ENCODE measurements at regions not wholly inside any gene's neighbourhood (a gene's known extent, or its start where the extent isn't known, plus 50 kb on each side); places are given as distances from the start of the nearest gene placed in this dataset.

DNA sequence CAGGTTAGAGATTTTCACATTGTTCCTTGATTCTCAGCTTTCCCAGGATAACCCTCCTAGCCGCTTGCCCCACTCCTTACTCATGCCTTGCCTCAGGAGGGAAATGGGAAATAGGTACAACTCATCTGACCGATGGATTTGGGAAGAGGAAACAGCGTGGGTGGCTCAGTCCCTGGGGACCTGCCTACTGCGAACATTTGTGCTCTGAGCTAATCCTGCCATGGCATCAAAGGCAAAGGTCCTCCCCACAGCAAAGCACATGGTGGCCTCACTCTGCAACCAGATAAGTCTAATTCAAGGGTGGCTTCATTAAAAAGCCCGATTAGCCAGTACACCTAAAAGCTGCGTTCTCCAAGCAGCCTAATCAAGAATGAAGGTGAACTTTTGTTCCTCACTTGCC, 82.4 kb upstream of the ADRA1B start:
- TF ChIP-seq, protein P1, sequence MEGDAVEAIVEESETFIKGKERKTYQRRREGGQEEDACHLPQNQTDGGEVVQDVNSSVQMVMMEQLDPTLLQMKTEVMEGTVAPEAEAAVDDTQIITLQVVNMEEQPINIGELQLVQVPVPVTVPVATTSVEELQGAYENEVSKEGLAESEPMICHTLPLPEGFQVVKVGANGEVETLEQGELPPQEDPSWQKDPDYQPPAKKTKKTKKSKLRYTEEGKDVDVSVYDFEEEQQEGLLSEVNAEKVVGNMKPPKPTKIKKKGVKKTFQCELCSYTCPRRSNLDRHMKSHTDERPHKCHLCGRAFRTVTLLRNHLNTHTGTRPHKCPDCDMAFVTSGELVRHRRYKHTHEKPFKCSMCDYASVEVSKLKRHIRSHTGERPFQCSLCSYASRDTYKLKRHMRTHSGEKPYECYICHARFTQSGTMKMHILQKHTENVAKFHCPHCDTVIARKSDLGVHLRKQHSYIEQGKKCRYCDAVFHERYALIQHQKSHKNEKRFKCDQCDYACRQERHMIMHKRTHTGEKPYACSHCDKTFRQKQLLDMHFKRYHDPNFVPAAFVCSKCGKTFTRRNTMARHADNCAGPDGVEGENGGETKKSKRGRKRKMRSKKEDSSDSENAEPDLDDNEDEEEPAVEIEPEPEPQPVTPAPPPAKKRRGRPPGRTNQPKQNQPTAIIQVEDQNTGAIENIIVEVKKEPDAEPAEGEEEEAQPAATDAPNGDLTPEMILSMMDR (IDR thresholded peaks at IDR 0.05): no peak
- no peak for TF ChIP-seq ZFX (IDR thresholded peaks at IDR 0.05; ENCODE audit: borderline replicate concordance)
